H1 (cell line): ENCODE measurements at regions not wholly inside any gene's neighbourhood (a gene's known extent, or its start where the extent isn't known, plus 50 kb on each side); places are given as distances from the start of the nearest gene placed in this dataset.

Experiments used
- EZH2 ChIP-seq: fragments of 200-600 bp; sonication (generic); IDR thresholded peaks from 2 replicates; pipeline ENCODE4 v1.7.1; 2012; ENCODE audit warnings: low read depth, mild to moderate bottlenecking, moderate library complexity, low read length, inconsistent platforms; ENCODE audit not compliant: severe bottlenecking
- FOSL1 ChIP-seq: IDR thresholded peaks from 2 replicates; pipeline ENCODE4 v1.6.1; 2011; ENCODE audit warnings: mild to moderate bottlenecking, low read depth, low read length, moderate library complexity; ENCODE audit not compliant: insufficient read depth
- GABPA ChIP-seq: IDR thresholded peaks from 2 replicates; pipeline ENCODE4 v1.6.1; 2011; ENCODE audit warnings: mild to moderate bottlenecking, low read length, moderate library complexity, borderline replicate concordance; ENCODE audit not compliant: insufficient read depth
- GTF2F1 ChIP-seq: IDR thresholded peaks from 2 replicates; pipeline ENCODE4 v1.6.1; 2012; ENCODE audit warnings: low read depth, low read length, improper control_type of control experiment, borderline replicate concordance
- JUN ChIP-seq: IDR thresholded peaks from 2 replicates; pipeline ENCODE4 v1.6.1; 2011; ENCODE audit warnings: low read depth, mild to moderate bottlenecking, improper control_type of control experiment, low read length
- KDM5A ChIP-seq: fragments of 200-600 bp; IDR thresholded peaks from 2 replicates; pipeline ENCODE4 v1.7.1; 2012; ENCODE audit warnings: mild to moderate bottlenecking, low read length, inconsistent platforms, mixed read lengths
- RBBP5 ChIP-seq: IDR thresholded peaks from 2 replicates; pipeline ENCODE4 v1.7.1; 2012; ENCODE audit warnings: low read depth, mild to moderate bottlenecking, inconsistent platforms, low read length, moderate library complexity, borderline replicate concordance

DNA sequence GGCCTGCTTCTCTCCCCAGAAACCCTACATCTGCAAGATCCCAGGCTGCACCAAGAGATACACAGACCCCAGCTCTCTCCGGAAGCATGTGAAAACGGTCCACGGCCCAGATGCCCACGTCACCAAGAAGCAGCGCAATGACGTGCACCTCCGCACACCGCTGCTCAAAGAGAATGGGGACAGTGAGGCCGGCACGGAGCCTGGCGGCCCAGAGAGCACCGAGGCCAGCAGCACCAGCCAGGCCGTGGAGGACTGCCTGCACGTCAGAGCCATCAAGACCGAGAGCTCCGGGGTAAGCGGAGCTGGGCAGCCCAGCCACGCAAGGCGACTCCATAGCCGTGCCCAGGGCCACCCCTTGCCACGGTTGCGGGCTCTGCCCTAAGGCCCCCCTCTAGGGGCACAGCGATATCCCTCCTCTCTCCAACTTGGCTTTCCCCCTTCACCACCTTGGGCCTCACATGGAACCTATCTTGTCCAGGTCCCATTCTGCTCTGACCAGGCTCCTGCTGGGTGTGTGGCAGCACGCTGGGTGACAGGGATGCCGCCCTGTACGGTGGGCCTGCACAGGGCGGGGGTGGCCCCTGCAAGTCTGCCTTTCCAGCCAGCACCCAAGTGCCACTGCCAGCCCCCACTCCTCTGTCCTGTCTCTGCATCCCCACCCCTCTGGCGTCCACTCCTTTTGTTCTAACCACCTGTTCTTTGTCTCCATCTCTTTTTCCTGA lies 248.9 kb downstream of the GLI2 start (continued):
- TF ChIP-seq RBBP5 (no peak), KDM5A (no peak), GTF2F1 (no peak), EZH2 (no peak), FOSL1 (no peak), GABPA (no peak), JUN (no peak)
